Right lobe of liver (tissue), 4 donors: ENCODE measurements at regions not wholly inside any gene's neighbourhood (a gene's known extent, or its start where the extent isn't known, plus 50 kb on each side); places are given as distances from the start of the nearest gene placed in this dataset.

Source experiments
- CTCF ChIP-seq, 4 donors: fragments of 200-600 bp in 3 of 4; fragments of 450-650 bp in 1 of 4; IDR thresholded peaks; one replicate each; pipeline versions ENCODE4 v1.5.1 to v1.8.0; 2016 to 2022; ENCODE audit warnings: antibody characterized with exemption in 4 of 4, mild to moderate bottlenecking in 2 of 4
- POLR2A ChIP-seq: fragments of 450-650 bp; IDR thresholded peaks from one replicate; pipeline ENCODE4 v1.6.1; 2017; ENCODE audit warnings: antibody characterized with exemption, mild to moderate bottlenecking
- donor health status: DM: no; HTN: no; CAD: no.
- donor health status: DM: no; HTN: no; CAD: no.
- donor health status: DM: no; HTN: yes; CAD: no.

- TF ChIP-seq CTCF (IDR thresholded peaks at IDR 0.05) (no peak), POLR2A (no peak)
Measured at GRCh38 chr2:82803307-82803706, 1655.8 kb downstream of the SUCLG1 start.
